ENCODE measurements at regions not wholly inside any gene's neighbourhood (a gene's known extent, or its start where the extent isn't known, plus 50 kb on each side); places are given as distances from the start of the nearest gene placed in this dataset.

DNA sequence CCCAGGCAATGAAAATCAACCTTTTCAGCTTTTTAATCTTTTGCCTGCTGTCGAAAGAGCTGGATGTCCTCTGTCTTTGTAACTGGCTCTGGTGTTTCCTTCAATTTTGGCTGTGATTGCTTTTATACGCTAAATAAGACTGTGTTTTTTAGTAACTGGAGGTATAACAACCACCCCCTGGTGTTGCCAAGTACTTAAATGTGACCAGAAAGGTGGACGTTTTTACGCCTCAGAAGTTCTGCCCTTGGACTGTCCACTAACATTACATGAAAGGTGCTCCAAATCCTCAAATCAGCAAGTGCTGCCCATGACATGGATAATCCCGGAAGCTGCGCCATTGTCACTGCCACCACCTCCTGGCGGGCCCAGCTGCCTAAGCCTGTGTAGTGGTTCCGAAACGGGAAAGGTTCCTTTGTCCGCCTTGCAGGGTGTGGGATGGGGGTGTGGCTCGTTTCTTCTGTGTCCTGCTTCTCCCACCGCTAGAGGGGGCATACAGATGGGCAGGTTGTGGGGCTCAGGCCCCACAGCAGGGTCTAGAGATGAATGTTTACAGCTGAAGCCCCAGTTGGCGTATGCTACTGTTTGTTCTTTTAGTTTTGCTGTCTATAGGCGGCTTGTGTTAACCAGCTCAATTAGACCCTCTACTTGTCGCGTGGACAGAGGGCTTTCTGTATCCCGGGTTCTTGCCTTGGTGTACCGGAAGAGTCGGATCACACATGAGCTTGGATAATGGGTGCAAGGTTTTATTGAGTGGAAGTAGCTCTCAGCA, 82.2 kb upstream of the SEPTIN5 start:
- TF ChIP-seq CTCF (IDR thresholded peaks at IDR 0.05), result peak in 2 of 4 experiments; percentile 35 to 37
- TF ChIP-seq POLR2AphosphoS5 (IDR thresholded peaks at IDR 0.05), result no peak
- H3K27ac ChIP-seq, result no peak overlapping the region
- no peaks in the 10 kb centered on the region for H3K4me1 ChIP-seq (replicated peaks)
- no peak overlapping the region for H3K4me3 ChIP-seq
- H3K36me3 ChIP-seq, result no peaks in the 10 kb centered on the region
- no peaks in the 10 kb centered on the region for H3K27me3 ChIP-seq (replicated peaks; ENCODE audit: insufficient read depth)
- intact Hi-C loops (cut with DNase I), result loop anchor here (5.0 kb wide), 1 partner anchor 485 kb away; no protein-coding TSS in a partner anchor
- WGBS, result 56% methylated on average over 19 of the region's 19 CpGs
- DNase-seq (ENCODE audit: low spot score), result no peak
- no peaks in the 10 kb centered on the region for H3K9me3 ChIP-seq

- H3K27ac ChIP-seq, result no peak overlapping the region
- H3K4me1 ChIP-seq (replicated peaks), result no peaks in the 10 kb centered on the region
- H3K36me3 ChIP-seq, result no peaks in the 10 kb centered on the region
- no peak for DNase-seq (ENCODE audit: low spot score)
- whole genome bisulfite sequencing, result 56% methylated on average over 17 of the region's 17 CpGs
- intact Hi-C loops (cut with DNase I), result loop anchor here (5.0 kb wide), 1 partner anchor 485 kb away; no protein-coding TSS in a partner anchor
- H3K27me3 ChIP-seq (replicated peaks; ENCODE audit: insufficient read depth), result no peaks in the 10 kb centered on the region
- H3K9me3 ChIP-seq, result no peaks in the 10 kb centered on the region
- no peak overlapping the region for H3K4me3 ChIP-seq
- TF ChIP-seq CTCF (IDR thresholded peaks at IDR 0.05) (no peak), POLR2A (IDR thresholded peaks at IDR 0.05) (no peak), POLR2AphosphoS5 (IDR thresholded peaks at IDR 0.05) (no peak)
Measured at GRCh38 chr22:19632668-19633148, 81.6 kb upstream of the SEPTIN5 start.

- WGBS, result 79% methylated on average over 23 of the region's 23 CpGs
- H3K4me3 ChIP-seq, result no peak overlapping the region
- DNase-seq (ENCODE audit: low spot score), result no peak
- no peaks in the 10 kb centered on the region for H3K36me3 ChIP-seq
- H3K27me3 ChIP-seq (replicated peaks; ENCODE audit: insufficient read depth), result no peaks in the 10 kb centered on the region
- intact Hi-C loops (cut with DNase I), result loop anchor here (5.0 kb wide), 1 partner anchor 487 kb away; no protein-coding TSS in a partner anchor
- H3K4me1 ChIP-seq (replicated peaks), result no peaks in the 10 kb centered on the region
- H3K9me3 ChIP-seq, result no peaks in the 10 kb centered on the region
- no peak overlapping the region for H3K27ac ChIP-seq
- TF ChIP-seq POLR2A (IDR thresholded peaks at IDR 0.05) (no peak), POLR2AphosphoS5 (IDR thresholded peaks at IDR 0.05) (no peak)
Measured at GRCh38 chr22:19634226-19634975, 79.9 kb upstream of the SEPTIN5 start.

DNA sequence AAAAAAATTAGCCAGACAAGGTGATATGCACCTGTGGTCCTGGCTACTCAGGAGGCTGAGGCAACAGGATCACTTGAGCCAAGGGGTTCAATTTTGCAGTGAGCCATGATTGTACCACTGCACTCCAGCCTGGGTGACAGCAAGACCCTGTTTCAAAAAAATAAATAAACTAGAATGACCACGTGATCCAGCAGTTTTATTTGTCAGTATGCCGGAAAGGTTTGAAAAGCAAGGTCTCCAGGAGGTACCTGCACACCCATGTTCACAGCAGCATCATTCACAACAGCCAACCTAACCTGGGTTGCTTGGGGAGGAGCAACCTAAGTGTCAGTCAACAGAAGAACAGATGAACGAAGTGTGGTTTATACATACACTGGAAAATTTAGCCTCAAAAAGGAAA, 78.7 kb upstream of the SEPTIN5 start:
- no peaks in the 10 kb centered on the region for H3K9me3 ChIP-seq
- no peak overlapping the region for H3K27ac ChIP-seq
- no peak for TF ChIP-seq POLR2A (IDR thresholded peaks at IDR 0.05)
- TF ChIP-seq CTCF (IDR thresholded peaks at IDR 0.05), result no peak
- TF ChIP-seq POLR2AphosphoS5 (IDR thresholded peaks at IDR 0.05), result no peak
- intact Hi-C loops (cut with DNase I), result no loop called here
- H3K4me1 ChIP-seq (replicated peaks), result no peaks in the 10 kb centered on the region
- H3K36me3 ChIP-seq, result no peaks in the 10 kb centered on the region
- no peak for DNase-seq (ENCODE audit: low spot score)
- WGBS, result 49% methylated on average over 3 of the region's 3 CpGs
- H3K27me3 ChIP-seq (replicated peaks; ENCODE audit: insufficient read depth), result no peaks in the 10 kb centered on the region
- no peak overlapping the region for H3K4me3 ChIP-seq

- no peak overlapping the region for H3K4me3 ChIP-seq
- no peak for TF ChIP-seq CTCF (IDR thresholded peaks at IDR 0.05)
- TF ChIP-seq POLR2A (IDR thresholded peaks at IDR 0.05), result no peak
- TF ChIP-seq POLR2AphosphoS5 (IDR thresholded peaks at IDR 0.05), result no peak
- WGBS, result 94% methylated on average over 18 of the region's 18 CpGs
- no peaks in the 10 kb centered on the region for H3K9me3 ChIP-seq
- H3K36me3 ChIP-seq, result no peaks in the 10 kb centered on the region
- H3K4me1 ChIP-seq (replicated peaks), result no peaks in the 10 kb centered on the region
- intact Hi-C loops (cut with DNase I), result no loop called here
- H3K27ac ChIP-seq, result no peak overlapping the region
- DNase-seq (ENCODE audit: low spot score), result no peak
- peaks cover 4% of the 10 kb centered on the region for H3K27me3 ChIP-seq (replicated peaks; ENCODE audit: insufficient read depth)
Measured at GRCh38 chr22:19636696-19637407, 77.5 kb upstream of the SEPTIN5 start.
